Nephron progenitor cell (in vitro differentiated cells): ENCODE measurements at regions not wholly inside any gene's neighbourhood (a gene's known extent, or its start where the extent isn't known, plus 50 kb on each side); places are given as distances from the start of the nearest gene placed in this dataset.

ENCODE experiments used
- DNase-seq: peaks from one replicate; pipeline ENCODE4 v3.0.0; 2021
- H3K27ac Mint-ChIP-seq: 2 replicates; pipeline ENCODE4 v1.8.0; 2021; ENCODE audit warnings: mild to moderate bottlenecking, moderate library complexity, mixed read lengths
- H3K27me3 Mint-ChIP-seq: 2 replicates; pipeline ENCODE4 v1.8.0; 2021; ENCODE audit warnings: mild to moderate bottlenecking, low read depth, mixed read lengths; ENCODE audit not compliant: poor library complexity
- H3K36me3 Mint-ChIP-seq: 2 replicates; pipeline ENCODE4 v1.8.0; 2021; ENCODE audit warnings: low read depth, mixed read lengths
- H3K4me1 Mint-ChIP-seq: 2 replicates; pipeline ENCODE4 v1.8.0; 2021; ENCODE audit warnings: mixed read lengths
- H3K4me3 Mint-ChIP-seq: 2 replicates; pipeline ENCODE4 v1.8.0; 2021; ENCODE audit warnings: mild to moderate bottlenecking, moderate library complexity, mixed read lengths
- H3K9me3 Mint-ChIP-seq: 2 replicates; pipeline ENCODE4 v1.8.0; 2021; ENCODE audit warnings: mild to moderate bottlenecking, moderate library complexity, mixed read lengths
- CTCF ChIP-seq: fragments of 200-600 bp; sonication (generic); IDR thresholded peaks from 2 replicates; pipeline ENCODE4 v1.5.0; 2021; ENCODE audit warnings: antibody characterized with exemption

DNA sequence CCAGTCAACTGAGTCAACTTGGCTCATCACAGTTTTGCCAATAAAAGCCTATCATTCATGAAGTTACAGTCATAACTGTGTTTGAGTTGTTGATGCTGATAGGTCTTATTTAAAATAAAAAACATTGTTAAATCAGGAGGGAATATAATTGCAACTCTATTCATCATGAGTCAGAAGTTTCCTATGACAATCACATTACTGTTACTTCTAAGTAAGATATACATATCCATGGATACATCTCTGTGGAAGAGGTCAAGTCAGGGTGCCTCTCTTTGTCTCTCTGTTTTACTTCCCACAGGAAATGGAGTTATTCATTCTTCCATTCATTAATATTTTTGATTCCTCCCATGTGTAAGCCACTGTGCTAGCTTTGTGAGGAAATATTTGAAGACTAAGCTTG lies 2015.4 kb upstream of the WWC1 start:
- no peak for TF ChIP-seq CTCF
- H3K27me3 Mint-ChIP-seq = no peaks in the 10 kb centered on the region

DNA sequence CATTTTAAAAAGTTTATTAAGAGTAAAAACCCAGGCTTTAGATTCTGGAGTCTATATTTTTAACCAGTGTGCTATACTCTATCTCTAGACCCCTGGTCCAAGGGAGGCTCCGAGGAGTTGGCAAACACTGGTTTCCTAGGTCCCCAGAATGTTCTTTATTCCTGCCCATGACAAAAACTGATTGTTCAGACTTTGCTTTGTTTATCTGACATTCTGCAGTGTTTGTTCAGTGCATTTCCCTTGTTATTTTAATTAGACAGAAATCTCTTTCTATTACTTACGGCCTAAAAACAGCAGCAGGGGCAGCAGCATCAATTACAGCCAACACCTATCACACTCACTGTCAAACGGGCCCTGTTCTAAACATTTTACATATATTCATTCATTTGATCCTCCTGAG lies 2011.6 kb upstream of the WWC1 start:
- Mint-ChIP-seq H3K27me3 (no peaks in the 10 kb centered on the region), H3K36me3 (no peaks in the 10 kb centered on the region), H3K27ac (no peak overlapping the region), H3K4me1 (peaks cover 7% of the 10 kb centered on the region), H3K9me3 (peaks cover 5% of the 10 kb centered on the region), H3K4me3 (no peak overlapping the region)
- TF ChIP-seq CTCF = no peak
- no peak for DNase-seq

More for the DNA sequence above, 2015.4 kb upstream of the WWC1 start:
- no peak overlapping the region for H3K27ac Mint-ChIP-seq
- peaks cover 7% of the 10 kb centered on the region for H3K4me1 Mint-ChIP-seq
- H3K4me3 Mint-ChIP-seq = no peak overlapping the region
- DNase-seq = no peak
- no peaks in the 10 kb centered on the region for H3K36me3 Mint-ChIP-seq
- peaks cover 5% of the 10 kb centered on the region for H3K9me3 Mint-ChIP-seq

- Mint-ChIP-seq H3K27ac (no peak overlapping the region), H3K27me3 (no peaks in the 10 kb centered on the region), H3K9me3 (peaks cover 5% of the 10 kb centered on the region), H3K36me3 (no peaks in the 10 kb centered on the region), H3K4me1 (peaks cover 7% of the 10 kb centered on the region), H3K4me3 (no peak overlapping the region)
- TF ChIP-seq CTCF = no peak
- DNase-seq = no peak
These were observed 2010.0 kb upstream of the WWC1 start for GRCh38 chr5:166281433-166281832.

GRCh38 chr5:166282939-166283338 lies 2008.5 kb upstream of the WWC1 start:
- peaks cover 7% of the 10 kb centered on the region for H3K4me1 Mint-ChIP-seq
- no peak for DNase-seq
- H3K27me3 Mint-ChIP-seq = no peaks in the 10 kb centered on the region
- H3K27ac Mint-ChIP-seq = no peak overlapping the region
- TF ChIP-seq CTCF = no peak
- peaks cover 5% of the 10 kb centered on the region for H3K9me3 Mint-ChIP-seq
- H3K4me3 Mint-ChIP-seq = no peak overlapping the region
- H3K36me3 Mint-ChIP-seq = no peaks in the 10 kb centered on the region

DNA sequence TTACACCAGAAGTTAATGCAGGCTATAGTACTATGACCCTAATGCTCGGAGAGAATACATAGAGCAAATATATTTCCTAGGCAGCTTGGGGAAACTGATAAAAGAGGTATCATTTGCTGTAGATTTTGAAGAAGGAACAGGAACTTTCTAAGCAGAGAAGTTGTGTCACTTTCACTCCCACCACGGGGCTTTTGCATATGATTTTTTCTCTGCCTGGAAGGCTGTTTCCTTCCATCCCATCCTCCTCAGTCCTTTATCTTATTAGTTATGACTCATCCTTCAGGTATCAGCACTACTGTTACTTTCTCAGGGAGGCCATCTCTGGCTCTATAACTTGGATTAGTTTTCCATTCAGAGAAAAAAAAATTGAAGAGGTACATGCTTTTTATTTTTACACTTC lies 2006.1 kb upstream of the WWC1 start:
- Mint-ChIP-seq H3K9me3 (peaks cover under 1% of the 10 kb centered on the region), H3K4me1 (peaks cover 2% of the 10 kb centered on the region)
- DNase-seq = no peak

More for the DNA sequence above, 2006.1 kb upstream of the WWC1 start:
- Mint-ChIP-seq H3K27ac (no peak overlapping the region), H3K36me3 (no peaks in the 10 kb centered on the region), H3K4me3 (no peak overlapping the region), H3K27me3 (no peaks in the 10 kb centered on the region)
- TF ChIP-seq CTCF = no peak
